ENCODE measurements at regions not wholly inside any gene's neighbourhood (a gene's known extent, or its start where the extent isn't known, plus 50 kb on each side); places are given as distances from the start of the nearest gene placed in this dataset.
A peak's percentile ranks its signal among the peaks of the same experiment; 100 is the strongest.

DNA sequence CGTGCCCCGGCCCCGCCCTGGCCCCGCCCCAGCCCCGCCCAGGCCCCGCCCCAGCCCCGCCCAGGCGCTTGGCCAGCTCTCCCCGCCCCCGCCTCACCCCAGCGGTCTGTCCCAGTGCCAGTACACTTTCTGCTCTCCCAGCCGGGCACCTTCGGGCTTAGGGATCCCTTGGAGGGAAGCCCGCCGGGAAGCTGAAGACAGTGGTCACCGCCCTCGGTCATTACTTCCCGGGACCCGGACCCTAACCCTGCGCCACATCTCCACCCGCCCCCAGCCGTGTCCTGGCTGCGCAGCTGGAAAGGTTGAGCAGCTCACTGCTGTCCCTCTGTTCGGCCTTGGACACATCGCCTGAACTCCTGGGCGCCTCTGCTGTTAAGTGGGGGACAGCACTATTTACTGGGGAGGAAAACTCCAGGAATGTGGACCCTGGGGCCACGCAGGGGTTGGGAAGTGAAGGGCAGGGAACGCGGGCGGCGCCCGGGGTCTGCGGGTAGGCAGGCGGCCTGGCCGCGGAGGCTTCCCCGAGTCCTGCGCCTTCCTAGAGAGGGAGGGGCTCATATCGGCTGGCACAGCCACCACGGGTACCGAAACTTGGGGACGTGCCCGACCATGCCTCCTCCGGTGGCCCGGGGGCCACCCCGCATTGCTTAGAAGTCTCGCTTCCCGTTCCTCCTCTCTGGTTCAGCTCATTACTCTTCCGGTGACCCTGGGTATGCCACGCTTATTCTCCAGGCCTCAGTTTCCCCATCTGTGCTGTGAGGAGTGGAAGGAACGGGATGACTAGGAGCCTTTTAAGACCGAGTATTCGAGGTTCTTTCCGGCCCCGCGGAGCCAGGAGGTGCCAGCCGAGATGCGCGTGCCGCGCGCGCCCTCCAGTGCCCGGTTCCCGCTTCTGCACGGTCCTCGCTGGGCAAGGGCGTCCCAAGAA lies 121.0 kb downstream of the GYPC start:
- Histone ChIP-seq H3K9ac (ENCODE audit: low read length) (peak overlapping the region; percentile 2), H3K4me3 (ENCODE audit: low read length) (peak overlapping the region; percentile 72), H3K4me1 (ENCODE audit: control insufficient read depth, insufficient read depth, low read length) (no peaks in the 10 kb centered on the region), H3K36me3 (ENCODE audit: control insufficient read depth, insufficient read depth, low read length) (no peaks in the 10 kb centered on the region), H3K27ac (ENCODE audit: low read depth, low read length) (no peak overlapping the region), H3K27me3 (ENCODE audit: control insufficient read depth, insufficient read depth, low read length) (peaks cover 2% of the 10 kb centered on the region)

DNA sequence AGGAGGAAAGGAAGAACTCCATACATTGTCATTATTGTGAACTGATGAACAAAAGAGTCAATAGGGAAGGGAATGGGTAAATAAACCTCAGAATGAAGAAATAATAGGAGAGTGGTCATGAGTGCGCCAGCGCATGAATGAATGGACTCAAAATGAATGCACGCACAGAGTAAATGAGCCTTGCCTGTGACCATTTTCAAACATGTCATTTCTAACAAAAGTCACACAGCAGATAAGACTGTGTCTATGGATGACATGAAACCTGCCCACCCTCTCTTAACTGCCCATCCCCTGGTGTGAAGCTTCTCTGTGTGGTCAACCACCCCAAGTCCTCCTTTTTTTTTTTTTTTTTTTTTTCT lies 121.1 kb upstream of the TEX51 start:
- Histone ChIP-seq H3K27ac (ENCODE audit: low read depth, low read length) (no peak overlapping the region), H3K4me1 (ENCODE audit: control insufficient read depth, insufficient read depth, low read length) (no peaks in the 10 kb centered on the region), H3K9ac (ENCODE audit: low read length) (no peak overlapping the region), H3K27me3 (ENCODE audit: control insufficient read depth, insufficient read depth, low read length) (peaks cover 2% of the 10 kb centered on the region), H3K4me3 (ENCODE audit: low read length) (no peak overlapping the region), H3K36me3 (ENCODE audit: control insufficient read depth, insufficient read depth, low read length) (no peaks in the 10 kb centered on the region)

DNA sequence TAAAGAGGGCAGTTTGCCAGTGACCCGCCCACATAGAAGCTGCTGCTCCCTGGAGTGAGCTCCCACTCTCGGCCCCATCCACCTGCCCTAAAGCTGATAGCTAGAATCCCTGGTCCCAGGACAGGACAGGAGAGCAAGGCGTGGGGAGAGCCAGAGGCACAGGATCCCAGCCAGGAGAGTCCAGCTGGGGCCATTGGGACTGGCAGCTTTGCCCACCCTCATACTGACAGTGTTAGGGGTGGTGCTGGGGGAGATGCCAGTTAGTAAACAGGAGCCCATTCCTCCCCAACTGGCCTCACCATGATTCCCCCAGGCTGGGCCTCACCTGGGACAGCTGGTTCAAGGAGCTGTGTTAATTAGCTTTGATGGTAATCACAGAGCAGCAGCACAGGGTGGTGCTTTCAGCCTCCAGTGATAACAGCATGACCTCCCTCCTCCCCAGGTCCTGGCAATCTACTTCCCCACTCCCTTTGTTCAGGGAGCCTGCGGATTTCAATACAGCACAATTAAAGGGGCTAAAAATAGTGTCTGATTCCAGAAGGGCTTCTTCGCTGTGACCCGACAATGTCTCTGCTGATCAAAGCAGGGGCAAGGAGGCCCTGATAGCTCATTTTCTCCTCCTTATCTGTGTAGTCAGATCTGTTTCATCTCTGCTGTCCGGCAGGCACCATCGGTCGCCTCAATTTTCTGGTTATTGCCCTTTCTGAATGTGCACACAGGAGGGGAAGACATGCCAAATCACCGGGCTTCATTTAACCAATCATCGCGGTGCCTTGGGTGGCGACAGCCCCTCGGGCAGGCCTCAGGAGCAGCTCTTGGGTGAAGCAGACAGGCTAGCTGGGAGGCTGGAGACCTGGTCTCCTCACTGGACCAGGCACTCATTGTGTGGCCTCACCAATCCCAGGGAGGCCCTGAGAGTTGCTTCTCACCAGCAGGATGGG lies 119.9 kb upstream of the TEX51 start:
- H3K36me3 ChIP-seq (ENCODE audit: control insufficient read depth, insufficient read depth, low read length) = no peaks in the 10 kb centered on the region
- H3K27ac ChIP-seq (ENCODE audit: low read depth, low read length) = no peak overlapping the region
- no peaks in the 10 kb centered on the region for H3K4me1 ChIP-seq (ENCODE audit: control insufficient read depth, insufficient read depth, low read length)
- no peak overlapping the region for H3K9ac ChIP-seq (ENCODE audit: low read length)
- H3K27me3 ChIP-seq (ENCODE audit: control insufficient read depth, insufficient read depth, low read length) = peaks cover 2% of the 10 kb centered on the region
- H3K4me3 ChIP-seq (ENCODE audit: low read length) = no peak overlapping the region

DNA sequence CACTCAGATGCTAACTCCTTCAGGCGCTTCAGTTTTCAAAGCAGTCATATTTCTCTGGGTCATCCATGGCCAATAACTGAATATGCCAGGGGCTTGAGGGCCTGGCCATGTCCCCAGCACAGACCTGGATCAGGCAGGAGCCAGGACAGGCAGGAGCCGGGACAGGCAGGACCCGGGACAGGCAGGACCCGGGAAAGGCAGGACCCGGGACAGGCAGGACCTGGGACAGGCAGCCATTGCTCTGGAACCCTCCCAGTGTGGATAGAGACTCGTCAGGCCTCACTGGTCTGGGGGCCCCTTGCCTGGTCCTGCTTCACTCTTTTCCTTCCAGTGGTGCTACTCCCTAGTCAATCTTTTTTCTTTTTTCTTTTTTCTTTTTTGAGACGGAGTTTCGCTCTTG lies 117.5 kb upstream of the TEX51 start:
- H3K4me3 ChIP-seq (ENCODE audit: low read length) = no peak overlapping the region
- no peaks in the 10 kb centered on the region for H3K36me3 ChIP-seq (ENCODE audit: control insufficient read depth, insufficient read depth, low read length)
- H3K4me1 ChIP-seq (ENCODE audit: control insufficient read depth, insufficient read depth, low read length) = no peaks in the 10 kb centered on the region
- H3K9ac ChIP-seq (ENCODE audit: low read length) = no peak overlapping the region
- peaks cover under 1% of the 10 kb centered on the region for H3K27me3 ChIP-seq (ENCODE audit: control insufficient read depth, insufficient read depth, low read length)
- H3K27ac ChIP-seq (ENCODE audit: low read depth, low read length) = no peak overlapping the region

DNA sequence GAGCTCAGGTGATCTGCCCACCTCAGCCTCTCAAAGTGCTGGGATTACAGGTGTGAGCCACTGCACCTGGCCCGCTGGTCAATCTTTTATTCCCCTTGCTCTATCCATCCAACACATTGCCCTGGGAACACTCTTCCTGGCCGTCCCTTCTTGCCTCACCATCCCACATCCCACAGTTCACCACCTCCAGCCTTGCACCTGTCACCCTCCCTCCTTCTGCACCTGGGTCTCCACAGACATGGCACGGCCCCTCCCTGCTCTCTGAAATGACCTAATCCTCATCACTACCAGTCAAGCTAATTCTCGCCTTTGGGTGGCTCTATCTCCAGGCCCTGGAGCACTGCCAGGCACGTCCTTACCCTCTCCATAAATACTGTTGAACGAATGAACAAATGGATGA lies 116.9 kb upstream of the TEX51 start:
- Histone ChIP-seq H3K36me3 (ENCODE audit: control insufficient read depth, insufficient read depth, low read length) (no peaks in the 10 kb centered on the region), H3K4me3 (ENCODE audit: low read length) (no peak overlapping the region), H3K27me3 (ENCODE audit: control insufficient read depth, insufficient read depth, low read length) (no peaks in the 10 kb centered on the region), H3K9ac (ENCODE audit: low read length) (no peak overlapping the region), H3K27ac (ENCODE audit: low read depth, low read length) (no peak overlapping the region), H3K4me1 (ENCODE audit: control insufficient read depth, insufficient read depth, low read length) (no peaks in the 10 kb centered on the region)

DNA sequence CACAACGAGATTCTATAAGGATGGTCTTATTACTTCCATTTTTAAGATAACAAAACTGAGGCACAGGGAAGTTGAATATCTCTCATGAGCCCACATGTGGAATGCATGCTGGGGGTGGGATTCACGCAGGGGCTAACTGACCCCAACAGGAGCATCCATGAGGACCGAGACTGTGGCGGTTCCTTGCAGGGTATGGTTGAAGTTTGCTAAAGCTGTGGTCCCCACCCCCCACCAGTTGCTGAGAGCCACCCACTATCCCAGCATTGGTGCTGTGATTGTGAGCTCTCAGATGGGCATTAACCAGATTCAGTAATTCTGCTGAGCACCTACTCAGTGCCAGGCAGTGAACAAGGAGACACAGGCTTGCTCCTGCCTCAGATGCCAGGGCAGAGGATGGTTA lies 116.0 kb upstream of the TEX51 start:
- Histone ChIP-seq H3K36me3 (ENCODE audit: control insufficient read depth, insufficient read depth, low read length) (no peaks in the 10 kb centered on the region), H3K9ac (ENCODE audit: low read length) (no peak overlapping the region), H3K4me3 (ENCODE audit: low read length) (no peak overlapping the region), H3K27me3 (ENCODE audit: control insufficient read depth, insufficient read depth, low read length) (no peaks in the 10 kb centered on the region), H3K4me1 (ENCODE audit: control insufficient read depth, insufficient read depth, low read length) (no peaks in the 10 kb centered on the region), H3K27ac (ENCODE audit: low read depth, low read length) (no peak overlapping the region)

DNA sequence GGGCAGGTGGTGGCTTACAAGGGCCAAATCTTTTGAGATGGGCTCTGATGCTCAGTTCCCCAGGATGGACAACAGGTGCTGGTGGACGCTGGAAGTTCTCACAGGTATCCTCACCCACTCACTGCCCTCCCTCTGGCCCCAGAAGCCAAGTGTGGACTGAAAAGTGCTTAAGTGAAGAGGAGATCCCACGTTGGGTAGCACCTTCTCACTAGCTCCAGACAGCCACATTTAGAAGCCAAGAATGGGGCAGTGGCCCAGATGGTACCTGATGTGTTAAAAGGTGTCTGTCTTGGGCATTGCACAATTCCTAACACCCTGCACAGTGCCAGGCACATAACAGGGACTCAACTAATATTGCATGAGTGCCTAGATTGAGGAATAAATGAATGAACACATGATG lies 115.3 kb upstream of the TEX51 start:
- H3K4me1 ChIP-seq (ENCODE audit: control insufficient read depth, insufficient read depth, low read length) = no peaks in the 10 kb centered on the region

DNA sequence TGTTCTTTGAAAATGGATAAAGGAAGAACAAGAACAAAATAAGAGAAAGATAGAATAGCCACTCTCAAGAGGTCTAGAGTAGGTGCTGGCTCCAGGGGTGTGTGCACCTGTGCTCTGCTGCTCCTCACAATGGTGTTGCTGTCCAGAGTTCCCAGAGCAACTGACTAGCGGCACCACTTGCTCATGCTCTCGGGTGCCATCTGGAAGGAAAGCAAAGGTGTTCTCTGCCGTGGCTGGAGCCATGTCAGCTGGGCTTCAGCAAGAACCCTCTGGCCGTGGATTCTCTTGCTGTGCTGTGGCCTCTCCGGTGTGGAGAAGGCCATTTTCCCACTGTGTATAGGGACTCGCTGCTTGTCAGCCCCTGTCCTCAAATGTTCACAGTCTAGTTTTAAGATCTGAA lies 114.6 kb upstream of the TEX51 start:
- Histone ChIP-seq H3K4me1 (ENCODE audit: control insufficient read depth, insufficient read depth, low read length) (no peaks in the 10 kb centered on the region), H3K36me3 (ENCODE audit: control insufficient read depth, insufficient read depth, low read length) (no peaks in the 10 kb centered on the region), H3K27me3 (ENCODE audit: control insufficient read depth, insufficient read depth, low read length) (no peaks in the 10 kb centered on the region), H3K9ac (ENCODE audit: low read length) (no peak overlapping the region), H3K27ac (ENCODE audit: low read depth, low read length) (no peak overlapping the region), H3K4me3 (ENCODE audit: low read length) (no peak overlapping the region)

More for the DNA sequence above, 115.3 kb upstream of the TEX51 start:
- Histone ChIP-seq H3K27ac (ENCODE audit: low read depth, low read length) (no peak overlapping the region), H3K36me3 (ENCODE audit: control insufficient read depth, insufficient read depth, low read length) (no peaks in the 10 kb centered on the region), H3K4me3 (ENCODE audit: low read length) (no peak overlapping the region), H3K27me3 (ENCODE audit: control insufficient read depth, insufficient read depth, low read length) (no peaks in the 10 kb centered on the region), H3K9ac (ENCODE audit: low read length) (no peak overlapping the region)

DNA sequence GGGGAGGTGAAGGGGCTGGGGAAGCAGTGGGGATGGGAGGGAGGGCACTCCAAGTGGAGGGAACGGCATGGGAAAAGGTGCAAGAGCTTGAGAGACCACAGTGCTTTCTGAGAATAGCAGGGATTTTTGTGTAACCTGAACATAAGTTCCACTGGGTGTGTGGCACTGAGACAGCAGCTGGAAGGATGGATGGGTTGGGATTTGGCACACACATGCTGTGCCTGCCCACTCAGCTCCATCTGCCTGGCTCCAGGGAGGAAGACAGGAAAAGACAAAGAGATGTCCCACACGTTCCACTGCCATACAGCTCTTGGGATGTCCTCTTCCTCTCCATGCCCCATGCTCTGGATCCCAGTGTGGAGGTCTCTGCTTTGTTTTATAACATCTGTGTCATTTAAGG lies 114.1 kb upstream of the TEX51 start:
- no peak overlapping the region for H3K27ac ChIP-seq (ENCODE audit: low read depth, low read length)
- H3K4me3 ChIP-seq (ENCODE audit: low read length) = no peak overlapping the region
- H3K27me3 ChIP-seq (ENCODE audit: control insufficient read depth, insufficient read depth, low read length) = no peaks in the 10 kb centered on the region
- no peaks in the 10 kb centered on the region for H3K4me1 ChIP-seq (ENCODE audit: control insufficient read depth, insufficient read depth, low read length)
- H3K9ac ChIP-seq (ENCODE audit: low read length) = no peak overlapping the region
- H3K36me3 ChIP-seq (ENCODE audit: control insufficient read depth, insufficient read depth, low read length) = no peaks in the 10 kb centered on the region

DNA sequence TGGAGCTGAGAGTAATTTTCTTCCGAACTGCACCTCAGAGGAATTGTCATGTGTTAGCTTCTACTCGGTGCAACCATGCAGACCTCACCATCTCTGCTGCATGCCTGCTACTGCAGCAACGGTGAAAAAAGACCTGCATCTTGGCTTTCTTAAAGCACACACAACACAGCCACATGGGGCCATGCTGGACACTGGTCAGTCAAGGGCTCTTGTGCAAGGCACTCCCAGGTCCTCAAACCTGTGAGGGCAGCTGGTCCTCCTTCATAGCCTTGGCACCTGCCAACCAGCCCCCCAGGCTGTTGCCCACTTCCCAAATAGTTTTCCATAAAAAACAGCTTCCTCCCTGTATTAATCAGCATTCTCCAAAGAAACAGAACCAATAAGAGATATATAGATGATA lies 113.5 kb upstream of the TEX51 start:
- Histone ChIP-seq H3K27me3 (ENCODE audit: control insufficient read depth, insufficient read depth, low read length) (no peaks in the 10 kb centered on the region), H3K4me3 (ENCODE audit: low read length) (no peak overlapping the region), H3K4me1 (ENCODE audit: control insufficient read depth, insufficient read depth, low read length) (no peaks in the 10 kb centered on the region), H3K9ac (ENCODE audit: low read length) (no peak overlapping the region), H3K36me3 (ENCODE audit: control insufficient read depth, insufficient read depth, low read length) (no peaks in the 10 kb centered on the region), H3K27ac (ENCODE audit: low read depth, low read length) (no peak overlapping the region)

DNA sequence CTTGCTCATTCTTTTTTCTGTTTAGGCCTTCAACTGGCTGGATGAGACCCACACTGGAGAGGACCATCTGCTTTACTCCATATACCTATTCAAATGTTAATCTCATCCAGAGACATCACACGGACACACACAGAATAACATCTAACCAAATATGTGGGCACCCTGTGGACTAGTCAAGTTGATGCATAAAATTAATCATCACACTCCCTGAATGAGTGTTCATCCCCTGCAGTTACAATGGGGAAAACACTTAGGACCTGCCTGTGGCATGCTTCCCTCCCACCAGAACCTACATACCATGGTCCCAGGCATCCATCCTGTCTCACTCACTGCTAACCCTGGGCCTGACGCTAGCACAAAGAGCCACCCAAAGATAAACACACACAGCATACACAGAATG lies 112.8 kb upstream of the TEX51 start:
- Histone ChIP-seq H3K27ac (ENCODE audit: low read depth, low read length) (no peak overlapping the region), H3K27me3 (ENCODE audit: control insufficient read depth, insufficient read depth, low read length) (no peaks in the 10 kb centered on the region), H3K4me1 (ENCODE audit: control insufficient read depth, insufficient read depth, low read length) (no peaks in the 10 kb centered on the region), H3K4me3 (ENCODE audit: low read length) (no peak overlapping the region), H3K9ac (ENCODE audit: low read length) (no peak overlapping the region), H3K36me3 (ENCODE audit: control insufficient read depth, insufficient read depth, low read length) (no peaks in the 10 kb centered on the region)

DNA sequence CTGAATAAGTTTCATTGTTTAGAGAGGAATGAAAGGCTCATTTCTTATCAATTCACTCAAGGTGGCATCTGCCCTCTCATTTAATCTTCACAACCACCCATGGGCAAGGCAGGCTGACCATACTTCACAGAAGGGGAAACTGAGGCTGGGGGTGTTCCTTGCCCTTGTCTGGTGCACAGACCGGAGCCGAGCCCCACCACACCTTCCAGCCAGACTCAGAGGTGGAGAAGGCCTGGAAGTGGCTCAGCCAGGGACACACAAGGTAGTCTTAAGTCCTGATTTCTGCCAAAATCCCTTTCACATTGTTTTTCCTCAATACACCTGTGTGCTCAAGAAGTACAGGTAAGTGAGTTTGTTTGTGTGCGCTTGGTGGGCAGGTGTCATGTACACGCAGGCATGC lies 111.9 kb upstream of the TEX51 start:
- Histone ChIP-seq H3K4me3 (ENCODE audit: low read length) (no peak overlapping the region), H3K36me3 (ENCODE audit: control insufficient read depth, insufficient read depth, low read length) (no peaks in the 10 kb centered on the region), H3K27me3 (ENCODE audit: control insufficient read depth, insufficient read depth, low read length) (no peaks in the 10 kb centered on the region)

More for the DNA sequence above, 111.9 kb upstream of the TEX51 start:
- Histone ChIP-seq H3K4me1 (ENCODE audit: control insufficient read depth, insufficient read depth, low read length) (no peaks in the 10 kb centered on the region), H3K9ac (ENCODE audit: low read length) (no peak overlapping the region), H3K27ac (ENCODE audit: low read depth, low read length) (no peak overlapping the region)

Measured in rectal smooth muscle tissue (tissue), 1 donor.